Karpas-422 (cell line): ENCODE measurements at regions not wholly inside any gene's neighbourhood (a gene's known extent, or its start where the extent isn't known, plus 50 kb on each side); places are given as distances from the start of the nearest gene placed in this dataset.

Source experiments
- DNase-seq: peaks from one replicate; pipeline ENCODE4 v3.0.0-alpha.2; 2015
- H2AFZ ChIP-seq: fragments of 200-600 bp; sonication (generic); 2 replicates; pipeline ENCODE4 v1.6.1; 2014; ENCODE audit warnings: antibody characterized with exemption, low read length, mixed read lengths
- H3K27ac ChIP-seq: fragments of 200-600 bp; sonication (generic); 2 replicates; pipeline ENCODE4 v1.5.1; 2014; ENCODE audit warnings: mild to moderate bottlenecking, low read length, moderate library complexity
- H3K27me3 ChIP-seq: fragments of 200-600 bp; sonication (generic); 2 replicates; pipeline ENCODE4 v1.6.1; 2014; ENCODE audit warnings: low read length, mixed read lengths
- H3K36me3 ChIP-seq: fragments of 200-600 bp; sonication (generic); 2 replicates; pipeline ENCODE4 v1.6.1; 2014; ENCODE audit warnings: low read length, mixed read lengths; ENCODE audit not compliant: insufficient read depth
- H3K4me1 ChIP-seq: fragments of 200-600 bp; sonication (generic); 2 replicates; pipeline ENCODE4 v1.6.1; 2014; ENCODE audit warnings: mild to moderate bottlenecking, low read length, mixed read lengths
- H3K4me2 ChIP-seq: fragments of 200-600 bp; sonication (generic); 2 replicates; pipeline ENCODE4 v1.6.1; 2014; ENCODE audit warnings: low read length, low read depth, mild to moderate bottlenecking; ENCODE audit not compliant: poor library complexity, severe bottlenecking
- H3K4me3 ChIP-seq: fragments of 200-600 bp; sonication (generic); 2 replicates; pipeline ENCODE4 v1.5.1; 2014; ENCODE audit warnings: mild to moderate bottlenecking, antibody characterized with exemption, low read length, mixed read lengths
- H3K79me2 ChIP-seq: fragments of 200-600 bp; sonication (generic); 2 replicates; pipeline ENCODE4 v1.6.1; 2014; ENCODE audit warnings: mild to moderate bottlenecking, low read length, mixed read lengths
- H3K9ac ChIP-seq: fragments of 200-600 bp; sonication (generic); 2 replicates; pipeline ENCODE4 v1.6.0; 2014; ENCODE audit warnings: low read length
- H3K9me2 ChIP-seq: fragments of 200-600 bp; sonication (generic), shearing (Covaris generic); replicated peaks from 2 replicates; pipeline ENCODE4 v1.6.0; 2014; ENCODE audit warnings: mild to moderate bottlenecking, low read length, moderate library complexity; ENCODE audit not compliant: insufficient read depth
- H3K9me3 ChIP-seq: fragments of 300-700, 200-600 bp; sonication (generic); 2 replicates; pipeline ENCODE4 v1.6.1; 2014; ENCODE audit warnings: low read length, mixed read lengths
- H4K20me1 ChIP-seq: fragments of 200-600 bp; sonication (generic); 2 replicates; pipeline ENCODE4 v1.6.1; 2014; ENCODE audit warnings: mild to moderate bottlenecking, antibody characterized with exemption, low read length, low read depth; ENCODE audit not compliant: insufficient read depth

- H4K20me1 ChIP-seq: no peaks in the 10 kb centered on the region
- H3K79me2 ChIP-seq: no peaks in the 10 kb centered on the region
- no peak overlapping the region for H3K27ac ChIP-seq
- H3K9ac ChIP-seq: no peak overlapping the region
- no peak overlapping the region for H3K4me2 ChIP-seq
- no peaks in the 10 kb centered on the region for H3K4me1 ChIP-seq
- H3K4me3 ChIP-seq: no peak overlapping the region
- no peak overlapping the region for H2AFZ ChIP-seq
- H3K9me3 ChIP-seq: peaks cover 3% of the 10 kb centered on the region; the same call in 1 of the 2 replicates
- DNase-seq: no peak
- no peaks in the 10 kb centered on the region for H3K27me3 ChIP-seq
- no peaks in the 10 kb centered on the region for H3K36me3 ChIP-seq
- no peaks in the 10 kb centered on the region for H3K9me2 ChIP-seq
Observed at GRCh38 chr6:51013376-51013775, 194.7 kb downstream of the TFAP2B start.

GRCh38 chr6:51015394-51015793 lies 196.7 kb downstream of the TFAP2B start:
- H3K27me3 ChIP-seq: no peaks in the 10 kb centered on the region
- H3K9ac ChIP-seq: no peak overlapping the region
- H3K79me2 ChIP-seq: no peaks in the 10 kb centered on the region
- H3K4me1 ChIP-seq: no peaks in the 10 kb centered on the region
- peaks cover 3% of the 10 kb centered on the region; the same call in 1 of the 2 replicates for H3K9me3 ChIP-seq
- no peak overlapping the region for H3K4me3 ChIP-seq
- no peak overlapping the region for H3K4me2 ChIP-seq
- H4K20me1 ChIP-seq: no peaks in the 10 kb centered on the region
- H2AFZ ChIP-seq: no peak overlapping the region
- no peaks in the 10 kb centered on the region for H3K9me2 ChIP-seq
- H3K36me3 ChIP-seq: no peaks in the 10 kb centered on the region
- no peak for DNase-seq
- no peak overlapping the region for H3K27ac ChIP-seq

GRCh38 chr6:51016489-51016888 lies 197.8 kb downstream of the TFAP2B start:
- no peaks in the 10 kb centered on the region for H4K20me1 ChIP-seq
- no peaks in the 10 kb centered on the region for H3K4me1 ChIP-seq
- no peak overlapping the region for H3K9ac ChIP-seq
- H3K79me2 ChIP-seq: no peaks in the 10 kb centered on the region
- no peak overlapping the region for H3K4me2 ChIP-seq
- no peak for DNase-seq
- H3K9me3 ChIP-seq: peaks cover 3% of the 10 kb centered on the region; the same call in 1 of the 2 replicates
- no peak overlapping the region for H3K27ac ChIP-seq
- H3K4me3 ChIP-seq: no peak overlapping the region
- no peaks in the 10 kb centered on the region for H3K27me3 ChIP-seq
- H2AFZ ChIP-seq: no peak overlapping the region
- no peaks in the 10 kb centered on the region for H3K36me3 ChIP-seq
- no peaks in the 10 kb centered on the region for H3K9me2 ChIP-seq

- Histone ChIP-seq H3K9me3 (peaks cover 3% of the 10 kb centered on the region; the same call in 1 of the 2 replicates), H3K9ac (no peak overlapping the region), H3K27me3 (no peaks in the 10 kb centered on the region), H3K4me3 (no peak overlapping the region), H3K27ac (no peak overlapping the region), H3K36me3 (no peaks in the 10 kb centered on the region), H3K9me2 (no peaks in the 10 kb centered on the region), H4K20me1 (no peaks in the 10 kb centered on the region), H3K79me2 (no peaks in the 10 kb centered on the region), H2AFZ (no peak overlapping the region), H3K4me2 (no peak overlapping the region), H3K4me1 (no peaks in the 10 kb centered on the region)
- no peak for DNase-seq
Observed at GRCh38 chr6:51019806-51020205, 201.1 kb downstream of the TFAP2B start.

- Histone ChIP-seq H4K20me1 (no peaks in the 10 kb centered on the region), H3K9me3 (no peaks in the 10 kb centered on the region), H3K27ac (no peak overlapping the region), H3K27me3 (no peaks in the 10 kb centered on the region), H3K4me3 (no peak overlapping the region), H3K4me1 (no peaks in the 10 kb centered on the region), H3K4me2 (no peak overlapping the region), H3K79me2 (no peaks in the 10 kb centered on the region), H2AFZ (no peak overlapping the region), H3K36me3 (no peaks in the 10 kb centered on the region), H3K9ac (no peak overlapping the region), H3K9me2 (no peaks in the 10 kb centered on the region)
- no peak for DNase-seq
Observed at GRCh38 chr6:51021171-51021570, 202.5 kb downstream of the TFAP2B start.

GRCh38 chr6:51024126-51024525 lies 205.5 kb downstream of the TFAP2B start:
- Histone ChIP-seq H3K27me3 (no peaks in the 10 kb centered on the region), H2AFZ (no peak overlapping the region), H3K4me3 (no peak overlapping the region), H3K9me3 (no peaks in the 10 kb centered on the region), H3K27ac (no peak overlapping the region), H3K9ac (no peak overlapping the region), H3K36me3 (no peaks in the 10 kb centered on the region), H3K79me2 (no peaks in the 10 kb centered on the region), H4K20me1 (no peaks in the 10 kb centered on the region), H3K4me1 (no peaks in the 10 kb centered on the region), H3K4me2 (no peak overlapping the region), H3K9me2 (no peaks in the 10 kb centered on the region)
- DNase-seq: no peak

- no peak for DNase-seq
- no peaks in the 10 kb centered on the region for H3K4me1 ChIP-seq
- no peak overlapping the region for H3K9ac ChIP-seq
- no peaks in the 10 kb centered on the region for H3K36me3 ChIP-seq
- H3K27me3 ChIP-seq: no peaks in the 10 kb centered on the region
- H4K20me1 ChIP-seq: no peaks in the 10 kb centered on the region
- H3K4me3 ChIP-seq: no peak overlapping the region
- no peak overlapping the region for H3K27ac ChIP-seq
- H3K9me3 ChIP-seq: peaks cover 3% of the 10 kb centered on the region
- H3K4me2 ChIP-seq: no peak overlapping the region
- no peak overlapping the region for H2AFZ ChIP-seq
- no peaks in the 10 kb centered on the region for H3K9me2 ChIP-seq
- H3K79me2 ChIP-seq: no peaks in the 10 kb centered on the region
Observed at GRCh38 chr6:51025082-51025777, 206.6 kb downstream of the TFAP2B start.

- no peak for DNase-seq
- Histone ChIP-seq H2AFZ (no peak overlapping the region), H3K79me2 (no peaks in the 10 kb centered on the region), H3K4me3 (no peak overlapping the region), H3K36me3 (no peaks in the 10 kb centered on the region), H3K9me2 (no peaks in the 10 kb centered on the region), H3K9me3 (peaks cover 4% of the 10 kb centered on the region), H3K9ac (no peak overlapping the region), H3K4me1 (no peaks in the 10 kb centered on the region), H3K27ac (no peak overlapping the region), H4K20me1 (no peaks in the 10 kb centered on the region), H3K4me2 (no peak overlapping the region), H3K27me3 (no peaks in the 10 kb centered on the region)
Observed at GRCh38 chr6:51027283-51028065, 208.8 kb downstream of the TFAP2B start.
